HCT116 (cell line): ENCODE measurements at regions not wholly inside any gene's neighbourhood (a gene's known extent, or its start where the extent isn't known, plus 50 kb on each side); places are given as distances from the start of the nearest gene placed in this dataset.

ENCODE experiments used
- ATAC-seq: fragments of 200-7000 bp; cut with Tn5 transposase; 2 replicates; pipeline ENCODE4 v1.9.1; 2020; ENCODE audit warnings: mild to moderate bottlenecking, moderate library complexity
- BruUV-seq: library from RNA; stranded (reverse); fragments of 400-500 nt; replicated peaks from 2 replicates; lab custom pipeline; 2021; lab: Mats Ljungman, UMichigan
- CTCF ChIA-PET: fragments of 300-600 bp; sonication (Branson Sonifier 250); formaldehyde crosslinking; loops from one replicate; lab custom pipeline; 2021; ENCODE audit warnings: antibody characterized with exemption; lab: Charles Lee
- POLR2A ChIA-PET: fragments of 300-600, 350-600 bp; sonication (Branson Sonifier 250); formaldehyde crosslinking; loops from one replicate; lab custom pipeline; 2021; ENCODE audit warnings: antibody characterized with exemption; lab: Charles Lee
- RAD21 ChIA-PET, 2 experiments: fragments of 300-600 bp; sonication (Branson Sonifier 250); formaldehyde crosslinking; loops; one replicate each; lab custom pipeline; 2023; ENCODE audit warnings: low total read pairs in 2 of 2; ENCODE audit not compliant: uncharacterized antibody in 2 of 2, unreplicated experiment in 2 of 2, low non-redundant PET in 1 of 2; lab: Charles Lee
- DNase-seq: peaks from one replicate; pipeline ENCODE4 v3.0.0-alpha.2; 2010; ENCODE audit warnings: low read depth, low spot score
- H2AFZ ChIP-seq: fragments of 200-600 bp; shearing (Covaris generic), sonication (generic); 2 replicates; pipeline ENCODE4 v1.6.1; 2017; ENCODE audit warnings: low read depth, mixed run types, mixed read lengths, antibody characterized with exemption, low read length; ENCODE audit not compliant: poor library complexity, severe bottlenecking
- H3K27ac ChIP-seq: 2 replicates; pipeline ENCODE4 v1.5.1; 2012; ENCODE audit warnings: low read depth, low read length
- H3K27me3 ChIP-seq: fragments of 200-600 bp; sonication (generic); 2 replicates; pipeline ENCODE4 v1.6.1; 2016; ENCODE audit warnings: mixed run types, low read length, mixed read lengths; ENCODE audit not compliant: insufficient read depth
- H3K36me3 ChIP-seq, 2 experiments: fragments of 200-500 bp in 1 of 2; fragments of 200-600 bp in 1 of 2; sonication (Bioruptor generic) in 1 of 2; sonication (generic) in 1 of 2; 2 replicates each; pipeline versions ENCODE4 v1.5.1 to v1.6.1; 2014 to 2016; ENCODE audit warnings: low read length in 2 of 2, inconsistent platforms in 1 of 2, mixed read lengths in 1 of 2, mixed run types in 1 of 2; ENCODE audit not compliant: insufficient read depth in 2 of 2, control insufficient read depth in 1 of 2
- H3K4me1 ChIP-seq, 2 experiments: fragments of 200-600 bp in 1 of 2; sonication (generic) in 1 of 2; 2 replicates each; pipeline versions ENCODE4 v1.5.1 to v1.6.1; 2012 to 2017; ENCODE audit warnings: low read length in 2 of 2, inconsistent platforms in 1 of 2, mild to moderate bottlenecking in 1 of 2, mixed read lengths in 1 of 2, mixed run types in 1 of 2, moderate library complexity in 1 of 2; ENCODE audit not compliant: insufficient read depth in 2 of 2, control insufficient read depth in 1 of 2
- H3K4me2 ChIP-seq: fragments of 200-600 bp; sonication (generic); 2 replicates; pipeline ENCODE4 v1.6.1; 2017; ENCODE audit warnings: mixed run types, low read length, mixed read lengths
- H3K4me3 ChIP-seq, 2 experiments: fragments of 200-600 bp in 1 of 2; sonication (generic) in 1 of 2; replicated peaks in 1 of 2; 2 replicates each; pipeline ENCODE4 v1.5.1; 2011 to 2016; ENCODE audit warnings: low read length in 2 of 2, control low read depth in 1 of 2, low read depth in 1 of 2, mild to moderate bottlenecking in 1 of 2, mixed read lengths in 1 of 2, mixed run types in 1 of 2
- H3K79me2 ChIP-seq: fragments of 200-600 bp; sonication (generic); 2 replicates; pipeline ENCODE4 v1.6.1; 2017; ENCODE audit warnings: mild to moderate bottlenecking, mixed run types, low read length, moderate library complexity, mixed read lengths; ENCODE audit not compliant: insufficient read depth
- H3K9ac ChIP-seq: fragments of 200-600 bp; sonication (generic); 2 replicates; pipeline ENCODE4 v1.6.1; 2016; ENCODE audit warnings: low read length, mixed read lengths
- H3K9me2 ChIP-seq: fragments of 200-600 bp; sonication (generic), shearing (Covaris generic); 2 replicates; pipeline ENCODE4 v1.6.1; 2017; ENCODE audit warnings: mixed run types, mild to moderate bottlenecking, moderate library complexity; ENCODE audit not compliant: insufficient read depth
- H3K9me3 ChIP-seq, 2 experiments: fragments of 200-500 bp in 1 of 2; fragments of 200-600 bp in 1 of 2; sonication (Bioruptor generic) in 1 of 2; sonication (generic) in 1 of 2; 2 replicates each; pipeline ENCODE4 v1.6.1; 2014 to 2017; ENCODE audit warnings: low read length in 2 of 2, mixed read lengths in 2 of 2, inconsistent platforms in 1 of 2, low read depth in 1 of 2, mild to moderate bottlenecking in 1 of 2, mixed run types in 1 of 2, moderate library complexity in 1 of 2; ENCODE audit not compliant: control insufficient read depth in 1 of 2, insufficient read depth in 1 of 2
- H4K20me1 ChIP-seq: fragments of 200-600 bp; sonication (generic), shearing (Covaris generic); 2 replicates; pipeline ENCODE4 v1.6.1; 2017; ENCODE audit warnings: mixed run types, mild to moderate bottlenecking, moderate library complexity; ENCODE audit not compliant: insufficient read depth
- CTCF ChIP-seq, 3 experiments: fragments of 200-600 bp in 1 of 3; sonication (generic) in 1 of 3; IDR thresholded peaks in 2 of 3; conservative IDR thresholded peaks in 1 of 3; 2 replicates each; pipeline ENCODE4 v1.5.1; 2012 to 2017; ENCODE audit warnings: low read depth in 2 of 3, low read length in 2 of 3, antibody characterized with exemption in 1 of 3, borderline replicate concordance in 1 of 3, control low read depth in 1 of 3, mild to moderate bottlenecking in 1 of 3, mixed read lengths in 1 of 3, mixed run types in 1 of 3, moderate library complexity in 1 of 3; ENCODE audit not compliant: insufficient read depth in 1 of 3
- EZH2 ChIP-seq: fragments of 200-600 bp; sonication (generic); IDR thresholded peaks from 2 replicates; pipeline ENCODE4 v1.6.1; 2017; ENCODE audit warnings: antibody characterized with exemption, mixed run types
- MAX ChIP-seq: IDR thresholded peaks from 2 replicates; pipeline ENCODE4 v1.6.1; 2012
- SP1 ChIP-seq: IDR thresholded peaks from 2 replicates; pipeline ENCODE4 v1.6.1; 2012; ENCODE audit warnings: low read depth
- TCF7L2 ChIP-seq: IDR thresholded peaks from 2 replicates; pipeline ENCODE4 v1.7.0; 2011; ENCODE audit warnings: borderline replicate concordance, inconsistent platforms; ENCODE audit not compliant: insufficient read depth, insufficient read length; ENCODE audit errors: extremely low read depth
- ZNF274 ChIP-seq: fragments of 200-500 bp; sonication (Bioruptor generic); IDR thresholded peaks from 2 replicates; pipeline ENCODE4 v1.6.1; 2014; ENCODE audit warnings: mild to moderate bottlenecking, low read depth, low read length, inconsistent platforms
- intact Hi-C: fragments of 100-400 bp; cut with micrococcal nuclease; formaldehyde crosslinking; loops from 2 replicates; pipeline ENCODE4 v1.10.0; 2022

- no peaks in the 10 kb centered on the region for H3K9me2 ChIP-seq
- CTCF ChIA-PET: no interaction called here
- no peak overlapping the region for H3K9ac ChIP-seq
- BruUV-seq: no TSS peak
- no peak for ATAC-seq
- H3K27me3 ChIP-seq: no peaks in the 10 kb centered on the region
- no peak overlapping the region for H3K27ac ChIP-seq
- no peaks in the 10 kb centered on the region for H3K79me2 ChIP-seq
- no peak overlapping the region for H3K4me2 ChIP-seq
- TF ChIP-seq TCF7L2: no peak
- no peak for TF ChIP-seq ZNF274
- no peak for TF ChIP-seq EZH2
- no peak for TF ChIP-seq SP1
- TF ChIP-seq MAX: no peak
- no peak overlapping the region for H2AFZ ChIP-seq
- RAD21 ChIA-PET: no interaction called here
- H4K20me1 ChIP-seq: no peaks in the 10 kb centered on the region
- H3K9me3 ChIP-seq: peaks cover 0 to 20% of the 10 kb centered on the region in 2 experiments; a peak in 1 of 4 replicates
- intact Hi-C loops: no loop called here
- H3K36me3 ChIP-seq: no peaks in the 10 kb centered on the region
- POLR2A ChIA-PET: no interaction called here
- H3K4me1 ChIP-seq: no peaks in the 10 kb centered on the region
- no peak for DNase-seq
- no peak overlapping the region for H3K4me3 ChIP-seq
Observed at GRCh38 chr4:14249226-14249625, 621.7 kb upstream of the BOD1L1 start.

- Histone ChIP-seq H3K36me3 (no peaks in the 10 kb centered on the region), H3K79me2 (no peaks in the 10 kb centered on the region), H3K27me3 (no peaks in the 10 kb centered on the region), H3K4me1 (no peaks in the 10 kb centered on the region), H3K9ac (no peak overlapping the region), H3K4me2 (no peak overlapping the region), H3K9me3 (peaks cover 0 to 13% of the 10 kb centered on the region in 2 experiments; a peak in 1 of 4 replicates), H4K20me1 (no peaks in the 10 kb centered on the region), H2AFZ (no peak overlapping the region), H3K4me3 (no peak overlapping the region), H3K9me2 (no peaks in the 10 kb centered on the region), H3K27ac (no peak overlapping the region)
- no peak for DNase-seq
- ChIA-PET POLR2A (no interaction called here), RAD21 (no interaction called here), CTCF (no interaction called here)
- TF ChIP-seq CTCF (IDR thresholded peaks at IDR 0.05 in 2 of 3, conservative IDR thresholded peaks at IDR 0.05 in 1 of 3; ENCODE audit: borderline replicate concordance in 1 of 3, insufficient read depth in 1 of 3, low read depth in 2 of 3, low read length in 2 of 3) (peak in 2 of 3 experiments; percentile 33 to 37; a peak in 2 of 6 replicates), SP1 (no peak)
- intact Hi-C loops: no loop called here
- ATAC-seq: no peak
- no TSS peak for BruUV-seq
Observed at GRCh38 chr4:14254252-14254651, 626.7 kb upstream of the BOD1L1 start.
